ENCODE measurements at regions not wholly inside any gene's neighbourhood (a gene's known extent, or its start where the extent isn't known, plus 50 kb on each side); places are given as distances from the start of the nearest gene placed in this dataset.
A peak's percentile ranks its signal among the peaks of the same experiment; 100 is the strongest.

- DNase-seq (ENCODE audit: low spot score), result no peak
Observed at GRCh38 chr11:129324533-129325175, 51.0 kb upstream of the BARX2 start.

- peak; percentile 49 for DNase-seq (ENCODE audit: low spot score)
Observed at GRCh38 chr11:129323896-129324502, 51.6 kb upstream of the BARX2 start.

DNA sequence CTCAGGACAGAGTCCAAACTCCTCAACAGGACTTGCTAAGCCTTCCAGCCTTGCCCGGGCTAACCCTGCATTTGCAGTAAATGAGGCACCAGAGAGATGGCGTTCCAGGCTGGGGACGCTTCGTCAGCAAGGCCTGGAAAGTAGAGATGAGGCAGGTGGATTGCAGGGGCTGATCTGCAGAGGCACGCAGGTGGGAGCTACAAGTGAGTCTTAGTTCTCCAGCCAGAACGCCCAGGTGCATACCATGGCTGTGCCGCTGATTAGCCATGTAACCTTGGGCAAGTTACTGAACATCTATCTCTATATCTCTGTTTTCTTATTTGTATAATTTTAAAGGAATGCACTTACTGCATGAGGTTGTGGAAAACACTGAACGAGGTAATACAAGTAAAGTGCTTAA lies 52.7 kb upstream of the BARX2 start:
- no peak for DNase-seq (ENCODE audit: low spot score)

DNA sequence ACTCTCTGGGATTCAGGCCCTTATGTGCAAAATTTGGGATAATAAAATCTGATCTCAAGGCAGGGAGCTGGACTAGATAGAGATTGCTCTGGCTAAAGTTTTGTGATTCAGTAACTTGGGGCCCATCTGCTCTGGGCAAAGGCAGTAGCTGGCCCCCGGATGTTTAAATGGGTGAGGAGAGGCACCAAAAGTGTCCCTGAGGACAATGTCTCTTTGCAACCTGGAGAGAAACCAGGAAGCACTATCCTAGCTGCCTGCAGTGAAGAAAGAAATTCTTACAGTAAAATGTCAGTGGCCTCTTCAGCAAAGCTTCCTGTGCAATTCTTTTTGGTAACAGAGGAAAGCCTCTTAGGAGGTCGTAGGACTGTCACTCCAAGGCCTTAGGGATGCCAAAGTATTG lies 54.6 kb upstream of the BARX2 start:
- no peak for DNase-seq (ENCODE audit: low spot score)

GRCh38 chr11:129320494-129320893 lies 55.2 kb upstream of the BARX2 start:
- DNase-seq (ENCODE audit: low spot score), result no peak

GRCh38 chr11:129319751-129320150 lies 55.9 kb upstream of the BARX2 start:
- DNase-seq (ENCODE audit: low spot score), result no peak

DNA sequence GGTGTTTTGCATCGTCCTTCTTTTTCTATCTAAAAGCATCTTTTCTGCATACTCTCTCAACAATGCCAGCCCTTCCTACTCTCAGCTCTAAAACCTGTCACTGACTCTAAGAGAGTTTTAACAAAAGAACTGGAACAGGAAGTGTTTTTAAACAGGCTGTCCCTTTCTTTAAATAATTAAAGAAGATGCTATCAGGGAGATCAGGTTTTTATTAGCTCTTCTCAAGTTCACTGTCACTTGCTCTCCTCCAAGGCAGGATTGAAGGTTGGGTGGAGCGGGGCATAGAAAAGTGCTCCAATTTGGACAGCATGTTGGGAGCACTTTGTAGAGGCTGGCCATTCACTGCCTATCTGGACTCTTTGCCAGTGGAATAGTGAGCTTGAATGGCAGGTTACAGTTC lies 56.4 kb upstream of the BARX2 start:
- DNase-seq (ENCODE audit: low spot score), result no peak

DNA sequence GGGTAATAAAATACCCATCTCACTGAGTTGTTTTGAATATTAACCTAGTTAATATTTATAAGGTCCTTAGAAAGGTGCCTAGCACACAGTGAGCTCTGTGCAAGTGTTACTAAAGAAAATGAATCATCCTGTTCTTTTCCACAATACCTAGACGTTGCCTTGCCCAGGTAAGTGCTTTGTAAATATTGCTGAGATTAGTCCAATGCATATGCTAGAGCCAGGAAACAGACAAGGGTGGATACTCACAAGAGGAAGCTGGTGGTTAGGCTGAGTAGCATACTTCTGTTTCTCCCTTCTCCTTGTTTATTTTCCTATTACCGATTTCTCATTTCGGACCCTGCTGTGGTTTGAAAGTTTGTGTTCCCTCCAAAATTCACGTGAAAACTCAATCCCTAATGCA lies 58.1 kb upstream of the BARX2 start:
- DNase-seq (ENCODE audit: low spot score), result no peak

DNA sequence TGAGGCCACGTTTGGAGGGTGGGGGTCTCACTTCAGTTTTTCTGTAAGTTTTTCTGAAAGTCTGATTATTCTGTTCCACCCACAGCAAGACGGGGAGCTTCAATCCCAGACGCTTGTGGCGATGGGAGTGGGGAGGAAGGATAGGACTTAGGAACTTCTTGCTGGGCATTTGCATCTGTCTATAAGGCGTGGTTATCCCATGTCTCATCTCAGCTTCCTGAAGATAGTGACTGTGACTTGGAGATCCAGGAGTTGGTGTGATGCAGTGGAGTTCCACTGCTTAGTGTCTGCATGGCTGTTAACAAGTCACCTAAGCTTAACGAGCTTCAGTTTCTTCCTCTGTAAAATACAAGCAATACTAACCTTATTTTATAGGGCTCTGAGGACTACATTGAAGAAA lies 58.9 kb upstream of the BARX2 start:
- no peak for DNase-seq (ENCODE audit: low spot score)

GRCh38 chr11:129315781-129316579 lies 59.7 kb upstream of the BARX2 start:
- DNase-seq (ENCODE audit: low spot score), result peak; percentile 50

GRCh38 chr11:129314371-129314770 lies 61.3 kb upstream of the BARX2 start:
- no peak for DNase-seq (ENCODE audit: low spot score)

DNA sequence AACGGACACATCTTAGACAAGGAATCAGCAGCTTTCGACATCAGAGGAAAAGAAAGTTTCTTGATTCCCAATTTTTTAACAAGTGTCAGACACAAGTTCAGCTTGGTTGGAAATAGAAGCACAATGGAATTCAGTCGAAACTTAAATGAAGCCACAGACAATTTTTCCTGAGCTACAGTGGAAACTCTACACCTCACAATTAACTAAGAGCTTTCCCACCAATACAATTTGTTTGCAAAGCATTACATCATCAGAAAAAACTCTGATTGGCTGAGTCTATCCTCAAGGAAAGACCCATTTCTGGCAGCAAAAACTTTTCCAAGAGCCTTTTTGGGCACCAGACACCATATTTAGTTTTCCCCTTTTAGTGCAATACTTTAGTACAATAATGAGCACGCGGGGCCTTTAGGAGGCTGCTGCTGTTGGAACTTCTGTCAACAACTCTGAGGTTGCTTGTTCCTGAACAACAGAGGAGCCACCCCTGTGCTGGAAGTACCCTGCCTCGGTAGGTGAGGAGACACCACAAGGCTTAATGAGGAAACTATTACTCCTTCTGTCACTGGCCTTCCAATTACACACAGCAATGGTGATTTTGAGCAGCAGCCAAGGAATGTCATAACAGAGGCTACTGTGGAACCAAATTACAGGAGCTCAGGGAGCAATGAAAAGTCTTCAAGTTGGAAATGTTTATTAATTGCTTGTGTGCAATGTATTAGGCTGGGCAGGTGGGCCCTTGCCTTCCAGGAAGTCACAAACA lies 61.9 kb upstream of the BARX2 start:
- DNase-seq (ENCODE audit: low spot score), result no peak

DNA sequence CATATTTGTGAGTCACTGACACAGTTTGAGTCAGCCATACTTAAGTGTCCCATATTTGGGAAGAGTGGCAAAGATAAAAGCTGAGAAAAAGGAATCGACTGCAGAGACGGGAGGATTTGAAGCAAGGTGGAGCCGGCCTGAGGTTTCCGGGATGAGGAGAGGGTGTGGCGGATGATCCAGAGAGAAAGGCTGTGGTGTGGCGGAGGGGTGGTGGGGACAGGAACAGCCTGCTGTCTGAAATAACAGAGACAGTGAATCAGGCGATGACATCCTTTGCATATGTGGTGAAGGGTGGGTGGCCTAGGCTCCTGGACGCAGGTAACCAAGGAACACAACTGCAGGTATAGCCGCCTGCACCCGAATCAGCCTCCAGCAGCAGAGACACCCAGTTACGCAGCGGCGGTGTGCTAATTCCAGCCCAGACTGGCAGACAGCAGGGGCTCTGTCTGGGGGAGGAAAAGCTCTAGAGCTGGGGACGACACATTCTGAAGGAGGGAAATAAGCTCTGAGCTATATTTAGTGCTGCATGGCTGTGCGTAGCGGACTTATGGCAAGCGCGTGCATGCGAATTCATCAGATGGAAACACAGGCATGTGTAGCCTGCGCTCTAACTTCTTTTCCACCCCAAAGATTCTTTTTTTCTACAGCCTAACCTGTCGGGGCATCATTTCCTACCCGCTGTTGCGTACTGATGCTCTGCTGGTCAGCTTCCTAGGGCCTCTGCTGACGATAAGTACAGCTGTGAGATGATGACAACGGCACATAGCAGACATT lies 62.7 kb upstream of the BARX2 start:
- DNase-seq (ENCODE audit: low spot score), result peak; percentile 57

GRCh38 chr11:129308241-129308865 lies 67.3 kb upstream of the BARX2 start:
- DNase-seq (ENCODE audit: low spot score), result no peak

DNA sequence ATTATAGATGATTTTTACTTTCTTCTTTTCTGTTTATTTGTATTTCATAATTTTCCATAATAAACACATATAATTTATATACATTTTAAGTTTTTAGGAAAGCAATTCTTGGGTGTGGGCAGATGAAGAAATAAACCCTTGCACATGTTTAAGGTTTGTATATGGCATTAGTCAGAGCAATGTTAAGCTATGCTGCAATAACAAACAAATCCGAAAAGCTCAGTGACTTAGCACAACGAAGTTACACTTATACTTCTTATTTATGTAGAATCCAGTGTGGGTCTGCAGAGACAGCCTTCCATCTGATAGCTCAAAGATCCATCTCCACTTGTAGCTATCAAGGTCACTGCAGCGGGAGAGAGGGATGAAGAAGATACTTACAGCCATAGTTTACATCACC lies 68.5 kb upstream of the BARX2 start:
- no peak for DNase-seq (ENCODE audit: low spot score)

GRCh38 chr11:129302386-129303101 lies 73.1 kb upstream of the BARX2 start:
- DNase-seq (ENCODE audit: low spot score), result no peak

GRCh38 chr11:129300099-129300498 lies 75.5 kb upstream of the BARX2 start:
- no peak for DNase-seq (ENCODE audit: low spot score)

GRCh38 chr11:129298988-129299387 lies 76.7 kb upstream of the BARX2 start:
- DNase-seq (ENCODE audit: low spot score), result no peak

- DNase-seq (ENCODE audit: low spot score), result peak; percentile 48
Observed at GRCh38 chr11:129295746-129296145, 79.9 kb upstream of the BARX2 start.

DNA sequence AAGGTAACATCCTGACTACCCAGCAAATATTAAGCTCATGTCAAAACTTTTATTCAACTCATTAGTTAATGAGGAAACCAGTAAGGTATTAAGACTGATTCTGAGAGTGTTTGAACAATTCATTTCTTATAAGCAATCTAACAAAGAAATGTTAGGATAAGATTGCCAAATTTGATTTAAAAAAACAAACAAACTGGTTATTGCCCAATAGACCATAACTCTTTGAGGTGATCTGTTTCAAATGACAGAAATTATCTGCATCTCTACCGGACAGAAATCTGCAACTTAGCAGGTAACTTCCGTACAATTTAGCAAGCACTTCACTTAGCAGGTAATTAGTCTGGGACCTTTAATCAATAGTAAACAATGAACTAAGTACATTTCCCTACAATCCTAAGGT lies 82.9 kb upstream of the BARX2 start:
- DNase-seq (ENCODE audit: low spot score), result no peak

Data from umbilical cord (tissue), 1 donor.